ENCODE measurements at regions not wholly inside any gene's neighbourhood (a gene's known extent, or its start where the extent isn't known, plus 50 kb on each side); places are given as distances from the start of the nearest gene placed in this dataset.

DNA sequence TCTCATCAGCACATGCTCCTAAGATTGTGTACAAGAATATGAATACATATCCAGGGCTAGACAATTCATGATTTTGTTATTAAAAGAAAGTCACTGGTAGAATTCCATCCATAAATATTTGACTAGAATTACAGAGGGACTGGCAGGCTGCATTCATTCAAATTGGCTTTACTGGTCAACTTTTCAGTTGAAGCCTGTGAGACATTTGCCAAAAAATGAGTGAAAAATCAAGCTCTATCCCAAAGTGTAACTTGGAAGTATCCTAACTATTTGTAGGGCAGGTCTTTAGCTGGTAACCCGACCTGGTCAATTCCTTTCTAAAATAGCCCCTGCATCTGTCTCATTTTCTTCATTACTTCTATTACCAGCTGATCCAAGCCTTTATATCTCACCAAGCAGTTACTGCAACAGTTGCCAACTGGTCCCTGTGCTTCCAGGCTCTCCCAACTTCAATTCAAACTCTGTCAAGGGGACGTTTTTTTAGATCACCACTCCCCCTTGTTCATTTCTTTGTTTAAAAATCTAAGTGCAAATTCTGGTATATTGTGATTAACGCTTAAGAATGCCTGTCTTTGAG is 173.1 kb upstream of the TBL1XR1 start:
- intact Hi-C loops (cut with DNase I) = no loop called here
- TF ChIP-seq, protein P1, sequence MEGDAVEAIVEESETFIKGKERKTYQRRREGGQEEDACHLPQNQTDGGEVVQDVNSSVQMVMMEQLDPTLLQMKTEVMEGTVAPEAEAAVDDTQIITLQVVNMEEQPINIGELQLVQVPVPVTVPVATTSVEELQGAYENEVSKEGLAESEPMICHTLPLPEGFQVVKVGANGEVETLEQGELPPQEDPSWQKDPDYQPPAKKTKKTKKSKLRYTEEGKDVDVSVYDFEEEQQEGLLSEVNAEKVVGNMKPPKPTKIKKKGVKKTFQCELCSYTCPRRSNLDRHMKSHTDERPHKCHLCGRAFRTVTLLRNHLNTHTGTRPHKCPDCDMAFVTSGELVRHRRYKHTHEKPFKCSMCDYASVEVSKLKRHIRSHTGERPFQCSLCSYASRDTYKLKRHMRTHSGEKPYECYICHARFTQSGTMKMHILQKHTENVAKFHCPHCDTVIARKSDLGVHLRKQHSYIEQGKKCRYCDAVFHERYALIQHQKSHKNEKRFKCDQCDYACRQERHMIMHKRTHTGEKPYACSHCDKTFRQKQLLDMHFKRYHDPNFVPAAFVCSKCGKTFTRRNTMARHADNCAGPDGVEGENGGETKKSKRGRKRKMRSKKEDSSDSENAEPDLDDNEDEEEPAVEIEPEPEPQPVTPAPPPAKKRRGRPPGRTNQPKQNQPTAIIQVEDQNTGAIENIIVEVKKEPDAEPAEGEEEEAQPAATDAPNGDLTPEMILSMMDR (IDR thresholded peaks at IDR 0.05) = no peak
- no peak for TF ChIP-seq POLR2A (IDR thresholded peaks at IDR 0.05)
- 45 to 49% methylated on average over 3 of the region's 3 CpGs for WGBS, 2 donors

DNA sequence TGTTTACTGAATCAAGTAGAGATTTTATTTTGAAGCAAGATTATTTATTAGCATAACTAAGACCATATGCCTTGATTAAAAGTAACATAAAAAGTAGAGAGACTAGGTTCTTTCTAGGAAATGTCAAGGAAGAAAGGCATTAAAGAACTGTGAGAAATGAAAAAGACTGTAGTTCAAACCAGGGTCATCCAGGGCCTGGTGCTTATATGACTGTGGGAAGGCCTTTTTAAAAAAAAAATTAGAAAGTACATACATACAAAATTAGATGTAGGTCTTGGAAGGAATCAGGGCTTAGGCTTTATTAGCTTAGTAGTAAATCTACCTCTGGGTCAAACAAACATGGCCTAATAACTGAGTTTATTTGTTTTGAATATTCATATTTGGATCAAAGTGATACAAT is 173.9 kb upstream of the TBL1XR1 start:
- peaks cover 9 to 19% of the 10 kb centered on the region in 2 donors for H3K4me1 ChIP-seq
- DNase-seq = no peak
- no peaks in the 10 kb centered on the region for H3K27me3 ChIP-seq
- H3K27ac ChIP-seq = peak overlapping the region in 1 of 3 donors; percentile 2
- H3K36me3 ChIP-seq = no peaks in the 10 kb centered on the region
- H3K4me3 ChIP-seq (replicated peaks in 1 of 3) = no peak overlapping the region
- intact Hi-C loops (cut with DNase I) = no loop called here
- H3K9me3 ChIP-seq = no peaks in the 10 kb centered on the region
- TF ChIP-seq, protein P1 (IDR thresholded peaks at IDR 0.05) = no peak
- no peak for TF ChIP-seq POLR2A (IDR thresholded peaks at IDR 0.05)

More for the DNA sequence above, 173.1 kb upstream of the TBL1XR1 start:
- Histone ChIP-seq H3K4me1 (peaks cover 9 to 19% of the 10 kb centered on the region in 2 donors), H3K9me3 (no peaks in the 10 kb centered on the region), H3K36me3 (no peaks in the 10 kb centered on the region), H3K4me3 (replicated peaks in 1 of 3) (no peak overlapping the region), H3K27ac (peak overlapping the region in 1 of 3 donors; percentile 1), H3K27me3 (no peaks in the 10 kb centered on the region)
- DNase-seq = no peak

DNA sequence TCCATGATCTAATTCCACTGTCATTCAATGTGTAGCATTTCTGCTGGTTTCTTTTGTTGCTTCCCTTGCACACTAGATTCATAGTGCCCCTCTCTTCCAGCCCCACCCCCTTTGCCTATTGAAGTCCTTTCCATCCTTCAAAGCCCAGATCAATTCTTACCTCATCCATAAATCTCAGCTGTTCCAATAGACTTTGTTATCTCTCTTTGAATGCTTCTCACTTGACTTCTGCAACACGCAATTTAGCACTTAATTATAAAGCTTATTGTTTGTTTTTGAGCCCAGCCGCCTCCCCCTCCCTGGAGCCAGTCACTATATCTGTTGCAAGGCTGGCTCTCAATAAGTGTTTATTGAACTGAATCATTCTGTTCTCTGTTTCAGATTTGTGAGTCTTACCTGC is 174.6 kb upstream of the TBL1XR1 start:
- H3K27ac ChIP-seq = peak overlapping the region in 2 of 3 donors; percentile 41 to 47
- 31 to 41% methylated on average over 2 of the region's 2 CpGs for WGBS, 2 donors
- H3K4me3 ChIP-seq (replicated peaks in 1 of 3) = no peak overlapping the region
- H3K36me3 ChIP-seq = no peaks in the 10 kb centered on the region
- H3K4me1 ChIP-seq = peaks cover 12 to 22% of the 10 kb centered on the region in 2 donors
- no peaks in the 10 kb centered on the region for H3K27me3 ChIP-seq
- peak; percentile 32 to 37 for DNase-seq
- TF ChIP-seq, protein P1 (IDR thresholded peaks at IDR 0.05) = no peak
- no peak for TF ChIP-seq POLR2A (IDR thresholded peaks at IDR 0.05)
- intact Hi-C loops (cut with DNase I) = no loop called here
- H3K9me3 ChIP-seq = no peaks in the 10 kb centered on the region

DNA sequence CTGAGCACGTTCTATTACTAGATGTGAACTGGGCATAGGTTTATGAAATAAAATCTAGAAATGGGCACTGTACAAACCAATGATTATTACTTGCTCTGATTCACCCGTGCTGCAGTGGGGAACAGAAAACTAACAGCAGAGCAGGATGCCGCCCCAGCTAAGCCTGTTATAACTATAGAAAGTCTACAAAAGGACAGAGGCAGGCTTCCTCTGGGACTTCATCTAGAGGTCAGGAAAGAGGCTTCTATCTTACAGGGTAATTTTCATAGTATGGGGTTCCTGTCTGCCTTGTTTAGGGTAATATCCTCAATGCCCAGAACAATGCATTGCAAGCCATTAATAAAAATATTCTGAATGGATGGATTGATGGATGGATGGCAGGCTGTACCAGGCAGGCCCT is 177.0 kb upstream of the TBL1XR1 start:
- no peak overlapping the region for H3K4me3 ChIP-seq (replicated peaks in 1 of 3)
- DNase-seq = no peak
- 58 to 68% methylated on average over 3 of the region's 3 CpGs for WGBS, 2 donors
- TF ChIP-seq POLR2A (IDR thresholded peaks at IDR 0.05) = no peak
- TF ChIP-seq, protein P1 (IDR thresholded peaks at IDR 0.05) = no peak
- H3K4me1 ChIP-seq = peaks cover 14 to 24% of the 10 kb centered on the region in 2 donors
- no peaks in the 10 kb centered on the region for H3K27me3 ChIP-seq
- intact Hi-C loops (cut with DNase I) = no loop called here
- H3K36me3 ChIP-seq = no peaks in the 10 kb centered on the region
- no peak overlapping the region for H3K27ac ChIP-seq
- no peaks in the 10 kb centered on the region for H3K9me3 ChIP-seq

DNA sequence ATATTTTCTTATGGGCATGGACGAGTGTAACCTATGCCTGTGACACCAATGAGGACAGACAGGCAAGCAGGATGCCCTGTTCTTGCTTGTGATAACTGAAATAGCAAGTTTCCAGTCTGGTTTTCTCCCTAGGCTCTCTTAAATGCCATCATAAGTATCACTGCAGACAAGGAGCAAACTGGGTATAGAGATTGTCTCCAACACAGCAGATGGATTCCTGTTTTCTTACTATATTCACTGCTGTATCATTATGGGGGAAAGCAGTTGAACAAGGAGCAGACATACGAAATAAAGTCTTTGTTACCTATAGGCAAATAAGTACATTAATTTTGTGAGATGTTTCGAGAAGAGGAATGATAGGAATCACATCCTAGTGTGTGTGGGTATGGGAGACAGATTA is 178.0 kb upstream of the TBL1XR1 start:
- intact Hi-C loops (cut with DNase I) = no loop called here
- Histone ChIP-seq H3K4me3 (replicated peaks in 1 of 3) (no peak overlapping the region), H3K4me1 (peaks cover 14 to 23% of the 10 kb centered on the region in 2 donors), H3K36me3 (no peaks in the 10 kb centered on the region), H3K27me3 (no peaks in the 10 kb centered on the region), H3K9me3 (no peaks in the 10 kb centered on the region), H3K27ac (no peak overlapping the region)
- TF ChIP-seq, protein P1 (IDR thresholded peaks at IDR 0.05) = no peak
- no peak for TF ChIP-seq POLR2A (IDR thresholded peaks at IDR 0.05)
- 96 to 97% methylated on average over 3 of the region's 3 CpGs for WGBS, 2 donors
- no peak for DNase-seq

All from thyroid gland (tissue), 4 donors.